ENCODE measurements at regions not wholly inside any gene's neighbourhood (a gene's known extent, or its start where the extent isn't known, plus 50 kb on each side); places are given as distances from the start of the nearest gene placed in this dataset.

- 81% methylated on average over 3 of the region's 3 CpGs for WGBS
Measured at GRCh38 chr17:33527290-33527689, 234.2 kb upstream of the ASIC2 start.

GRCh38 chr17:33528846-33529245 is 235.8 kb upstream of the ASIC2 start:
- H3K36me3 ChIP-seq (ENCODE audit: insufficient read depth, low read length), result no peaks in the 10 kb centered on the region
- H3K4me3 ChIP-seq (ENCODE audit: low read length), result no peak overlapping the region
- no peaks in the 10 kb centered on the region for H3K27me3 ChIP-seq (ENCODE audit: insufficient read depth, low read length)
- no peak overlapping the region for H3K27ac ChIP-seq (ENCODE audit: low read depth, low read length)
- 86% methylated on average over 1 of the region's 1 CpG for WGBS
- H3K9me3 ChIP-seq (ENCODE audit: insufficient read depth, low read depth, low read length), result peaks cover 3% of the 10 kb centered on the region; the same call in 1 of the 2 replicates
- H3K4me1 ChIP-seq (ENCODE audit: insufficient read depth, low read length), result no peaks in the 10 kb centered on the region
- no peak overlapping the region for H3K9ac ChIP-seq (ENCODE audit: low read depth, low read length)

More at GRCh38 chr17:33527290-33527689, 234.2 kb upstream of the ASIC2 start:
- no peaks in the 10 kb centered on the region for H3K36me3 ChIP-seq (ENCODE audit: insufficient read depth, low read length)
- no peaks in the 10 kb centered on the region for H3K4me1 ChIP-seq (ENCODE audit: insufficient read depth, low read length)
- no peak overlapping the region for H3K27ac ChIP-seq (ENCODE audit: low read depth, low read length)
- H3K9ac ChIP-seq (ENCODE audit: low read depth, low read length), result no peak overlapping the region
- H3K27me3 ChIP-seq (ENCODE audit: insufficient read depth, low read length), result no peaks in the 10 kb centered on the region
- peaks cover 3% of the 10 kb centered on the region; the same call in 1 of the 2 replicates for H3K9me3 ChIP-seq (ENCODE audit: insufficient read depth, low read depth, low read length)
- H3K4me3 ChIP-seq (ENCODE audit: low read length), result no peak overlapping the region

- WGBS, result 87% methylated on average over 9 of the region's 9 CpGs
- no peaks in the 10 kb centered on the region for H3K4me1 ChIP-seq (ENCODE audit: insufficient read depth, low read length)
- H3K27me3 ChIP-seq (ENCODE audit: insufficient read depth, low read length), result no peaks in the 10 kb centered on the region
- no peaks in the 10 kb centered on the region for H3K36me3 ChIP-seq (ENCODE audit: insufficient read depth, low read length)
- H3K9ac ChIP-seq (ENCODE audit: low read depth, low read length), result no peak overlapping the region
- H3K9me3 ChIP-seq (ENCODE audit: insufficient read depth, low read depth, low read length), result peaks cover 3% of the 10 kb centered on the region; the same call in 1 of the 2 replicates
- no peak overlapping the region for H3K4me3 ChIP-seq (ENCODE audit: low read length)
- no peak overlapping the region for H3K27ac ChIP-seq (ENCODE audit: low read depth, low read length)
Measured at GRCh38 chr17:33529816-33530215, 236.7 kb upstream of the ASIC2 start.

- H3K4me1 ChIP-seq (ENCODE audit: insufficient read depth, low read length), result no peaks in the 10 kb centered on the region
- no peak overlapping the region for H3K27ac ChIP-seq (ENCODE audit: low read depth, low read length)
- H3K9me3 ChIP-seq (ENCODE audit: insufficient read depth, low read depth, low read length), result peaks cover 3% of the 10 kb centered on the region; the same call in 1 of the 2 replicates
- H3K27me3 ChIP-seq (ENCODE audit: insufficient read depth, low read length), result no peaks in the 10 kb centered on the region
- no peaks in the 10 kb centered on the region for H3K36me3 ChIP-seq (ENCODE audit: insufficient read depth, low read length)
- no peak overlapping the region for H3K4me3 ChIP-seq (ENCODE audit: low read length)
- WGBS, result 92% methylated on average over 6 of the region's 6 CpGs
- no peak overlapping the region for H3K9ac ChIP-seq (ENCODE audit: low read depth, low read length)
Measured at GRCh38 chr17:33531311-33531710, 238.2 kb upstream of the ASIC2 start.

GRCh38 chr17:33534087-33534486 is 241.0 kb upstream of the ASIC2 start:
- no peak overlapping the region for H3K27ac ChIP-seq (ENCODE audit: low read depth, low read length)
- H3K4me3 ChIP-seq (ENCODE audit: low read length), result no peak overlapping the region
- H3K4me1 ChIP-seq (ENCODE audit: insufficient read depth, low read length), result no peaks in the 10 kb centered on the region
- no peak overlapping the region for H3K9ac ChIP-seq (ENCODE audit: low read depth, low read length)
- H3K36me3 ChIP-seq (ENCODE audit: insufficient read depth, low read length), result no peaks in the 10 kb centered on the region
- 92% methylated on average over 9 of the region's 9 CpGs for WGBS
- H3K27me3 ChIP-seq (ENCODE audit: insufficient read depth, low read length), result no peaks in the 10 kb centered on the region
- no peaks in the 10 kb centered on the region for H3K9me3 ChIP-seq (ENCODE audit: insufficient read depth, low read depth, low read length)

GRCh38 chr17:33545124-33545523 is 252.0 kb upstream of the ASIC2 start:
- 92% methylated on average over 4 of the region's 4 CpGs for WGBS
- no peak overlapping the region for H3K27ac ChIP-seq (ENCODE audit: low read depth, low read length)
- no peaks in the 10 kb centered on the region for H3K9me3 ChIP-seq (ENCODE audit: insufficient read depth, low read depth, low read length)
- H3K27me3 ChIP-seq (ENCODE audit: insufficient read depth, low read length), result no peaks in the 10 kb centered on the region
- no peak overlapping the region for H3K4me3 ChIP-seq (ENCODE audit: low read length)
- H3K9ac ChIP-seq (ENCODE audit: low read depth, low read length), result no peak overlapping the region
- no peaks in the 10 kb centered on the region for H3K4me1 ChIP-seq (ENCODE audit: insufficient read depth, low read length)
- no peaks in the 10 kb centered on the region for H3K36me3 ChIP-seq (ENCODE audit: insufficient read depth, low read length)

- Histone ChIP-seq H3K9me3 (ENCODE audit: insufficient read depth, low read depth, low read length) (no peaks in the 10 kb centered on the region), H3K36me3 (ENCODE audit: insufficient read depth, low read length) (no peaks in the 10 kb centered on the region), H3K27ac (ENCODE audit: low read depth, low read length) (no peak overlapping the region), H3K4me1 (ENCODE audit: insufficient read depth, low read length) (no peaks in the 10 kb centered on the region), H3K27me3 (ENCODE audit: insufficient read depth, low read length) (no peaks in the 10 kb centered on the region), H3K9ac (ENCODE audit: low read depth, low read length) (no peak overlapping the region), H3K4me3 (ENCODE audit: low read length) (no peak overlapping the region)
- WGBS, result 92% methylated on average over 4 of the region's 4 CpGs
Measured at GRCh38 chr17:33550261-33550660, 257.2 kb upstream of the ASIC2 start.

GRCh38 chr17:33551075-33551474 is 258.0 kb upstream of the ASIC2 start:
- Histone ChIP-seq H3K9ac (ENCODE audit: low read depth, low read length) (no peak overlapping the region), H3K4me1 (ENCODE audit: insufficient read depth, low read length) (no peaks in the 10 kb centered on the region), H3K27ac (ENCODE audit: low read depth, low read length) (no peak overlapping the region), H3K36me3 (ENCODE audit: insufficient read depth, low read length) (no peaks in the 10 kb centered on the region), H3K4me3 (ENCODE audit: low read length) (no peak overlapping the region), H3K27me3 (ENCODE audit: insufficient read depth, low read length) (no peaks in the 10 kb centered on the region), H3K9me3 (ENCODE audit: insufficient read depth, low read depth, low read length) (no peaks in the 10 kb centered on the region)
- WGBS, result 93% methylated on average over 5 of the region's 5 CpGs

- no peaks in the 10 kb centered on the region for H3K27me3 ChIP-seq (ENCODE audit: insufficient read depth, low read length)
- no peaks in the 10 kb centered on the region for H3K9me3 ChIP-seq (ENCODE audit: insufficient read depth, low read depth, low read length)
- no peaks in the 10 kb centered on the region for H3K36me3 ChIP-seq (ENCODE audit: insufficient read depth, low read length)
- H3K4me1 ChIP-seq (ENCODE audit: insufficient read depth, low read length), result no peaks in the 10 kb centered on the region
- 57% methylated on average over 6 of the region's 6 CpGs for whole genome bisulfite sequencing
- no peak overlapping the region for H3K27ac ChIP-seq (ENCODE audit: low read depth, low read length)
- H3K4me3 ChIP-seq (ENCODE audit: low read length), result no peak overlapping the region
- H3K9ac ChIP-seq (ENCODE audit: low read depth, low read length), result no peak overlapping the region
Measured at GRCh38 chr17:33551911-33552310, 258.8 kb upstream of the ASIC2 start.

GRCh38 chr17:33560165-33560564 is 267.1 kb upstream of the ASIC2 start:
- Histone ChIP-seq H3K9me3 (ENCODE audit: insufficient read depth, low read depth, low read length) (0 out of 2 replicates have a peak, but pooled peaks cover 4% of the 10 kb centered on the region), H3K9ac (ENCODE audit: low read depth, low read length) (no peak overlapping the region), H3K27me3 (ENCODE audit: insufficient read depth, low read length) (no peaks in the 10 kb centered on the region), H3K36me3 (ENCODE audit: insufficient read depth, low read length) (no peaks in the 10 kb centered on the region), H3K4me3 (ENCODE audit: low read length) (no peak overlapping the region), H3K4me1 (ENCODE audit: insufficient read depth, low read length) (no peaks in the 10 kb centered on the region), H3K27ac (ENCODE audit: low read depth, low read length) (no peak overlapping the region)
- WGBS, result 93% methylated on average over 5 of the region's 5 CpGs

GRCh38 chr17:33560871-33561270 is 267.8 kb upstream of the ASIC2 start:
- H3K27me3 ChIP-seq (ENCODE audit: insufficient read depth, low read length), result no peaks in the 10 kb centered on the region
- H3K36me3 ChIP-seq (ENCODE audit: insufficient read depth, low read length), result no peaks in the 10 kb centered on the region
- no peak overlapping the region for H3K4me3 ChIP-seq (ENCODE audit: low read length)
- H3K4me1 ChIP-seq (ENCODE audit: insufficient read depth, low read length), result no peaks in the 10 kb centered on the region
- no peak overlapping the region for H3K9ac ChIP-seq (ENCODE audit: low read depth, low read length)
- 95% methylated on average over 3 of the region's 3 CpGs for WGBS
- H3K9me3 ChIP-seq (ENCODE audit: insufficient read depth, low read depth, low read length), result 0 out of 2 replicates have a peak, but pooled peaks cover 4% of the 10 kb centered on the region
- no peak overlapping the region for H3K27ac ChIP-seq (ENCODE audit: low read depth, low read length)
